Omental fat pad (tissue), 3 donors: ENCODE measurements at regions not wholly inside any gene's neighbourhood (a gene's known extent, or its start where the extent isn't known, plus 50 kb on each side); places are given as distances from the start of the nearest gene placed in this dataset.

Experiments
- ATAC-seq: fragments of 150-250 bp; one replicate; pipeline ENCODE4 v1.9.1; 2016; ENCODE audit warnings: mild to moderate bottlenecking, moderate library complexity; ENCODE audit not compliant: low FRiP score
- DNase-seq: peaks from one replicate; pipeline ENCODE4 v3.0.0-alpha.2; 2019; ENCODE audit warnings: low spot score
- CTCF ChIP-seq, 3 donors: fragments of 450-650 bp; IDR thresholded peaks; one replicate each; pipeline ENCODE4 v1.5.1; 2016 to 2017; ENCODE audit warnings: antibody characterized with exemption in 3 of 3, mild to moderate bottlenecking in 3 of 3, moderate library complexity in 2 of 3

GRCh38 chr13:89660752-89661151 is 1686.7 kb upstream of the MIR17HG start:
- no peak for TF ChIP-seq CTCF (IDR thresholded peaks at IDR 0.05)
- no peak for ATAC-seq
- DNase-seq = no peak

- DNase-seq (no peak), ATAC-seq (no peak)
- TF ChIP-seq CTCF (IDR thresholded peaks at IDR 0.05) = no peak
These were observed 1673.6 kb upstream of the MIR17HG start for GRCh38 chr13:89673789-89674311.

GRCh38 chr13:89678466-89679121 is 1668.9 kb upstream of the MIR17HG start:
- no peak for DNase-seq
- no peak for TF ChIP-seq CTCF (IDR thresholded peaks at IDR 0.05)
- ATAC-seq = no peak

GRCh38 chr13:89684896-89685295 is 1662.6 kb upstream of the MIR17HG start:
- ATAC-seq = no peak
- no peak for DNase-seq
- TF ChIP-seq CTCF (IDR thresholded peaks at IDR 0.05) = no peak

- no peak for TF ChIP-seq CTCF (IDR thresholded peaks at IDR 0.05)
- DNase-seq (no peak), ATAC-seq (no peak)
These were observed 1661.3 kb upstream of the MIR17HG start for GRCh38 chr13:89686171-89686570.

- ATAC-seq = no peak
- TF ChIP-seq CTCF (IDR thresholded peaks at IDR 0.05) = no peak
- DNase-seq = no peak
These were observed 1660.4 kb upstream of the MIR17HG start for GRCh38 chr13:89687066-89687465.

- DNase-seq = no peak
- no peak for ATAC-seq
- TF ChIP-seq CTCF (IDR thresholded peaks at IDR 0.05) = no peak
These were observed 1658.6 kb upstream of the MIR17HG start for GRCh38 chr13:89688918-89689317.
